NCI-H1930 (cell line): ENCODE measurements at regions not wholly inside any gene's neighbourhood (a gene's known extent, or its start where the extent isn't known, plus 50 kb on each side); places are given as distances from the start of the nearest gene placed in this dataset.
"Not testable (repeated sequence)": the region's sequence is repeated elsewhere in the genome, so short reads cannot be mapped to it uniquely, and the experiment has no call there.

ENCODE experiments used
- DNase-seq, 2 experiments: peaks; one replicate each; lab custom pipeline; 2025; lab: John Stamatoyannopoulos, UW

GRCh38 chr17:14547016-14547415, 246.1 kb downstream of the HS3ST3B1 start:
- no peak for DNase-seq

GRCh38 chr17:14545156-14545906, 244.4 kb downstream of the HS3ST3B1 start:
- DNase-seq, result no peak

- no peak for DNase-seq
Measured at GRCh38 chr17:14541714-14542113, 240.8 kb downstream of the HS3ST3B1 start.

DNA sequence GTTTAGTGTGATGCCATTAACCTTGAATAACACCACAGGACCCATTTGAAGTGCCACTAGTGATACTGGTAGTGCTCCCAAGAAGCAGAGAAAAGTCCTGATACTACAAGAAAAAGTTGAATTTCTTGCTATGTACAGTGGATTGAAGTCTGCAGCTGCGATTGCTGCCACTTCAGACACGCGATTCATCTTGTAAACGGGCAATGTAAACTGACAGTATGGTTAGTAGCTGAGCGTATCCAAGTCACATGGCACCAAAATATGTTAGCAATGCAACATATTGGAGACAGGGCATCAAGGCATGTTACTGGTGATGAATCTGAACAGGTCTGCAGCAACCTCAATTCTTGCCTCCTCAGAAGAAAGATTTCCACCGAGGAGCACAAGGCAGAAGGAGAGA, 238.9 kb downstream of the HS3ST3B1 start:
- no peak for DNase-seq

DNA sequence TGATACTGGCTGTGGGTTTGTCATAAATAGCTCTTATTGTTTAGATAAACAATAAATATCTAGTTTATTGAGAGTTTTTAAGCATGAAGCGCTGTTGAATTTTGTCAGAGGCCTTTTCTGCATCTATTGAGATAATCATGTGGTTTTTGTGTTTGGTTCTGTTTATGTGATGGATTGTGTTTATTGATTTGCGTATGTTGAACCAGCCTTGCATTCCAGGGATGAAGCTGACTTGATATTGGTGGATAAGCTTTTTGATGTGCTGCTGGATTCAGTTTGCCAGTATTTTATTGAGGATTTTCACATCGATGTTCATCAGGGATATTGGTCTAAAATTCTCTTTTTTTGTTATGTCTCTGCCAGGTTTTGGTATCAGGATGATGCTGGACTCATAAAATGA, 231.4 kb downstream of the HS3ST3B1 start:
- DNase-seq, result not testable (repeated sequence)

- DNase-seq, result no peak
Measured at GRCh38 chr17:14525551-14526455, 224.9 kb downstream of the HS3ST3B1 start.

GRCh38 chr17:14522795-14523387, 222.0 kb downstream of the HS3ST3B1 start:
- no peak for DNase-seq

DNA sequence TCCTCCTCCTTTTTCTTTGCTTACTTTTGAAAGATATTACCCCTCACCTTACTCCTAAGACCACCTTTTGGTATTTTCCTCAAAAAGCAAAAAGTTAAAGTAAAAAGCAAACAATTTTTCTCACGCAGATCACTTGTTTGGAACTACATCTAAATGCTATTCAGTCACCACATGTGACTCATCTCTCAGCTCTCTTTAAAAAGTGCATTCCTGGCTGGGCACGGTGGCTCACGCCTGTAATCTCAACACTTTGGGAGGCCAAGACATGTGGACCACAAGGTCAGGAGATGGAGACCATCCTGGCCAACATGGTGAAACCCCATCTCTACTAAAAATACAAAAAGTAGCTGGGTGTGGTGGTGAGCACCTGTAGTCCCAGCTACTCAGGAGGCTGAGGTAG, 218.0 kb downstream of the HS3ST3B1 start:
- not testable (repeated sequence) for DNase-seq

- DNase-seq, result no peak
Measured at GRCh38 chr17:14514973-14515372, 214.1 kb downstream of the HS3ST3B1 start.

DNA sequence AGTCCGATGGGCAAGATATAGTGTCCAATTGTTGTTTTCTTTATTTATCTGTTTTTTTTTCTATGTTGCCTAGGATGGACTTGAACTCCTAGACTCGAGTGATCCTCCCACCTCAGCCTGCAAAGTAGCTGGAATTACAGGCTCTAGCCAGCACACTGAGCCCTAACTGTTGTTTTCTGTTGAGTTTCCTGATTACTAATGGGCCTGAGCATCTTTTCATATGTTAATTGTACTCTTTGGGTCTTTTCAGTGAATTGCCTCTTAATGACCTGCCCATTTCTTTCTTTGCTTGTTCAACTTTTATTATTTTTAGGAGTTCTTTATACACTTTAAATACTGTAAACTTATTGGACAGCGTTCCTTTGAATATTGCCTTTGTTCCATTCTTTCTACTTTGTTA, 213.0 kb downstream of the HS3ST3B1 start:
- no peak for DNase-seq

- DNase-seq, result no peak
Measured at GRCh38 chr17:14510136-14510535, 209.3 kb downstream of the HS3ST3B1 start.

DNA sequence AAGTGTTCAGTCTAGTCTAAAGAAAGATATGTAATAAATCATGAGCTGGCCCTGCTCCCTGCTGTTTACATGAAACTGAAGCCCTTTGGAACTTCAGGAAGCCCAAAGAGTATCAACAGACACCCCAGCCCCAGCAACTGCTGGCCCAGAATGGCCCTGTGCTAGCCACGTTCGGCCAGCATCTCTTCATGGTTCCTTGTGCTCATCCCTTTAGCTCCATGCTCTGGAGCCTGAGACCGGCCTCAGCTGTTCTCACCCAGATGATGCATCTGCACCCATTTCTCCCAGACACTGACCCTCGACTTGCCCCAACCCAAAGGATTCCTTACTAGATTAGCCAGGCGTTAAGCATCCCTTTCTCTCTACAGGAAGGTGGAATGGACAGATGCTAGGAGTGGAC, 207.3 kb downstream of the HS3ST3B1 start:
- no peak for DNase-seq

DNA sequence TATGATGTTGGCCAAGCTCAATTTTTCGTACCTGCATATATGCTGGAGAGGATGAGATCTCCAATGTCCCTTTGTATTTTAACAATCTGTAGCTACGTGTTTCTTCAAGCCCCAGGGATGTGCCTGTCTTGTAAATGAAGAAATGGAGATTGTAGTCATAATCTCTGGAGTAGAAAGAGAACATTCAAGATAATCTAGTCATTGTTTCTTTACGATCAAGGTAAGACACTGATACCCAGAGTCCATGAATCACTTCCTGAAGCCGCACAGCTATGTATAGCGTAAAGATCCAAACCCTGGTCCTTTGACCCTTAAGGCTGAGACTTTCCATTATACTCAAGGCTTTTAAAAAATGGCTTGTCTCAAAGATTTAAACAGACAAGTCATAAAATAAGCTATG, 205.5 kb downstream of the HS3ST3B1 start:
- DNase-seq, result no peak

DNA sequence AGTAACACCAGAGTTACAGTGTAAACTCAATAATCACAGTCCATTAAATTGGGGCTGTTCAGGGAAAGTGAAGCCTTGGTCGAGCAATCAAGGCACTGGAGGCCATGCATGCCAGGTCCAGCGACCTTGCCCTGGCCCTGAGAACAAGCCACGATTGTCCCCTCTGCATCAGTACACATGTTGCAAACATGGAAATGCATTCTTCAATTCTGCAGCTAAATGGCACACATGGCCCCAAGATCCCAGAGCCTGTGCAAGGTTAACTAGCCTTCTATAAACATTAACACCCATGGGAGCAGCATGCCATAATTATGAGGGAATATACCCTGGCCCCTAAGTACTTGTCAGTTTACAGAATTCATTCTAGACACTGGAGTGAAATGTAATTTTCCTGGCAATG, 204.7 kb downstream of the HS3ST3B1 start:
- DNase-seq, result peak in 1 of 2 experiments; percentile 75

DNA sequence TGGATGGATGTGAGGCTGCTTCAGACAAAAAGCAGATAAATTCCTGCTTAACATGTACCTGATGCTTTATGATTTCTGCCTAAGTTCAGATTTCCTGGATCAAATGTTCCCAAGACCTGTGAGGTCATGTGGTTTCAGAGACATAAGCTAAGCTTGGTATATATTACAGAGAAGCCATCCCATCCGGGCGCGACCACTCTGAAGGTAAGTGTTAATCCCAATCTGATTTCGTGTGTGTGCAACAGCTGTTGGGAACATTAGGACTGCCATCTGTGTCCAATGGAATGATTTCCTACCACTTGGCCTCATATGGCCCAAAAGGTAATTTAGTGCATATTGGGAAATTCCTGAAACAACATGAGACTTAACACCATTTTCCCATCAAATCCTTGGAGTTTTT, 199.1 kb downstream of the HS3ST3B1 start:
- no peak for DNase-seq

- DNase-seq, result no peak
Measured at GRCh38 chr17:14498812-14499211, 197.9 kb downstream of the HS3ST3B1 start.

DNA sequence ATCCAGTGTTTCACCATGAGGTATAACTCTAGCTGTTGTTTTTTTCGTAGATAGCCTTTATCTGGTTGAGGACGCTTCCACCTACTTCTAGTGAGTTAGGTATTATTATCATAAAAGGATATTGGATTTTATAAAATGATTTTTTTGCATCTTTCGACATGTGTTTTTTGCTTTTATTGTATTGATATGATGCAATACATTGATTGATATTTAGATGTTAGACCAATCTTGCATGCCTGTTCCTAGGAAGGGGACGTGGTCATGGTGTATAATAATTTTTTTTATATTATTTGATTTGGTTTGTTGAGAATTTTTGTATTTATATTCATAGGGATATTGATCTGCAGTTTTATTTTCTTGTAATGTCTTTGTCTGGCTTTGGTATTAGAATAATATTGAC, 193.3 kb downstream of the HS3ST3B1 start:
- DNase-seq, result no peak

- no peak for DNase-seq
Measured at GRCh38 chr17:14489986-14490385, 189.1 kb downstream of the HS3ST3B1 start.

GRCh38 chr17:14488958-14489550, 188.2 kb downstream of the HS3ST3B1 start:
- no peak for DNase-seq

GRCh38 chr17:14487068-14487467, 186.2 kb downstream of the HS3ST3B1 start:
- DNase-seq, result no peak

DNA sequence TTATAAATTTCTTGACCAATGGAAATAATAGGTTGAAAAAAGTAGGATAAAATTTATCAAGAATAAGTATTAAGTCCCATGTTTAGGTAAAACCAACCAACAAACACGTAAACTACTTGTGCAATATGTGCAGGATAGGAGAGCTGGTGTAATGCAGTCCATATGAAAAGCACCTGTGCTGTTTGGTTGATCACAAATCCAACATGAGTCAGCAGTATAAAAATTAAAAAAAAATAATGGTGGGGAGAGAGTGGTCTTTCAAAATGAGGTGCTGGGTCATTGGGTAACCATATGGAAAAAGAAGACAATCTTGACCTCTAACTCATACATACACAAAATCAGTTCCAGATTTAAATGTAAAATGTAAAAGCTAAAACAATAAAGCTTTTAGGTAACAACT, 181.8 kb downstream of the HS3ST3B1 start:
- DNase-seq, result no peak

DNA sequence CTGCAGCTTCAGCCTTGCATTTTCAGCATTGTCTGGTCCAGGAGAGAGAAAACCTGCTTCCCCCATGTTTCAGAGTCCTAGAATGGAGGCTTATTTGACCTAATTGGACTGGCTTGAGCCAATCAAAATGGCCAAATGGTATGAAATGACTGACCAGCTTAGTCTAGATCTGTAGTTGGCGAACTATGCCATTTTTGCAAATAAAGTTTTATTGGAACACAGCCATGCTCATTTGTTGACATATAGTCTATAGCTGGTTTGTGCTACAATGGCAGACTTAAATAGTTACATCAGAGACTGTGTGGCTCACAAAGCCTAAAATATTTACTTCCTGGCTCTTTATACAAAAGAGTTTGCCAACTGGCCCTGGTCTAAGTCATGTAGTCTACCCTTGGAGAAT, 180.8 kb downstream of the HS3ST3B1 start:
- no peak for DNase-seq
